Activated B cell treated with CpG ODN at 0.5 μM for 24 hours (primary cell): ENCODE measurements at regions not wholly inside any gene's neighbourhood (a gene's known extent, or its start where the extent isn't known, plus 50 kb on each side); places are given as distances from the start of the nearest gene placed in this dataset.

Experiments used
- ATAC-seq: fragments of 200-7000 bp; cut with Tn5 transposase; one replicate; pipeline ENCODE4 v1.10.0; 2021; ENCODE audit warnings: low read depth, mild to moderate bottlenecking, moderate library complexity
- CTCF ChIA-PET: fragments of 350-600 bp; sonication (Branson Sonifier 250); formaldehyde crosslinking; loops from one replicate; lab custom pipeline; 2021; ENCODE audit warnings: antibody characterized with exemption; lab: Charles Lee
- POLR2A ChIA-PET: fragments of 350-600 bp; sonication (Branson Sonifier 250); formaldehyde crosslinking; loops from one replicate; lab custom pipeline; 2021; ENCODE audit warnings: antibody characterized with exemption; lab: Charles Lee
- DNase-seq: peaks from one replicate; pipeline ENCODE4 v3.0.0; 2022
- H3K27ac Mint-ChIP-seq: one replicate; pipeline ENCODE4 v1.8.0; 2020; ENCODE audit warnings: mixed read lengths
- H3K27me3 Mint-ChIP-seq: one replicate; pipeline ENCODE4 v1.8.0; 2021; ENCODE audit warnings: mixed read lengths
- H3K36me3 Mint-ChIP-seq: one replicate; pipeline ENCODE4 v1.8.0; 2021; ENCODE audit warnings: low read depth, mixed read lengths
- H3K4me1 Mint-ChIP-seq: one replicate; pipeline ENCODE4 v1.8.0; 2021; ENCODE audit warnings: mixed read lengths
- H3K4me3 Mint-ChIP-seq: one replicate; pipeline ENCODE4 v1.8.0; 2020; ENCODE audit warnings: mild to moderate bottlenecking, mixed read lengths
- H3K9me3 Mint-ChIP-seq: one replicate; pipeline ENCODE4 v1.8.0; 2020; ENCODE audit warnings: mixed read lengths
- intact Hi-C: fragments of 100-400 bp; cut with micrococcal nuclease; formaldehyde crosslinking; loops from one replicate; pipeline ENCODE4 v1.15.1; 2024
- TF ChIP-seq, protein P1 (sequence below): fragments of 200-600 bp; IDR thresholded peaks from one replicate; pipeline ENCODE4 v1.8.0; 2022; ENCODE audit warnings: antibody characterized with exemption, mild to moderate bottlenecking

DNA sequence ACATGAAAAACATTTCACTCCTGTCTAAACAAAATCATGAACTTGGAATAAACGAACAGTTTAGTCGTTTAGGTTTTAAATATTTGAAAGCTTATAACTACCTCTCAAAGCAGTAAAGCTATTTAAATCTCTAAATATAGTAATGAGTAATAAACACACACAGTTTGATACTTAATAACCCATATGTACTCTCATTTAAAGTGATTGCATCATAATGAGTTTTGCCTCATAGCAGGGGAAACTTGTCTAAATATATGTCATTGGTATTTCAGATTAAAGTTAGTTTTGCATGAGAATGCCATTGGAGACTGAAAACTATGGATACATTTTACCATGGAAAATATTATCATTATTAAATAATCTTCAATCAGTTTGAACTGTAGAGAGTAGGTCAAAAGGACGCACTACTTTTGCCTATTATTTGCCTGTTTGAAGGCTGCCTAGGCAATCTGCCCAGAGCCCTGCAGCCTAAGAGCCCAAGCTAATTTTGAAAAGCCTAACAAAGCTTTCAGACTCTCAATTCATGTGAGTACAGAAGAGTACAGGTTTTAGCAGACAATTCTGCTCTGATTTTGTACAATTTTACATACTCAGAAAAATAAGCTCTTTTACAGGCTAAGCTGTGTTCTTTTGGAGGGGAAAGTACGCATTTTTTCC lies 632.8 kb downstream of the HACE1 start:
- no peaks in the 10 kb centered on the region for H3K4me1 Mint-ChIP-seq
- POLR2A ChIA-PET, result no interaction called here
- no peaks in the 10 kb centered on the region for H3K36me3 Mint-ChIP-seq
- ATAC-seq (no peak), DNase-seq (no peak)
- H3K9me3 Mint-ChIP-seq, result no peaks in the 10 kb centered on the region
- no peaks in the 10 kb centered on the region for H3K27me3 Mint-ChIP-seq
- CTCF ChIA-PET, result no interaction called here
- no peak overlapping the region for H3K27ac Mint-ChIP-seq
- TF ChIP-seq, protein P1, sequence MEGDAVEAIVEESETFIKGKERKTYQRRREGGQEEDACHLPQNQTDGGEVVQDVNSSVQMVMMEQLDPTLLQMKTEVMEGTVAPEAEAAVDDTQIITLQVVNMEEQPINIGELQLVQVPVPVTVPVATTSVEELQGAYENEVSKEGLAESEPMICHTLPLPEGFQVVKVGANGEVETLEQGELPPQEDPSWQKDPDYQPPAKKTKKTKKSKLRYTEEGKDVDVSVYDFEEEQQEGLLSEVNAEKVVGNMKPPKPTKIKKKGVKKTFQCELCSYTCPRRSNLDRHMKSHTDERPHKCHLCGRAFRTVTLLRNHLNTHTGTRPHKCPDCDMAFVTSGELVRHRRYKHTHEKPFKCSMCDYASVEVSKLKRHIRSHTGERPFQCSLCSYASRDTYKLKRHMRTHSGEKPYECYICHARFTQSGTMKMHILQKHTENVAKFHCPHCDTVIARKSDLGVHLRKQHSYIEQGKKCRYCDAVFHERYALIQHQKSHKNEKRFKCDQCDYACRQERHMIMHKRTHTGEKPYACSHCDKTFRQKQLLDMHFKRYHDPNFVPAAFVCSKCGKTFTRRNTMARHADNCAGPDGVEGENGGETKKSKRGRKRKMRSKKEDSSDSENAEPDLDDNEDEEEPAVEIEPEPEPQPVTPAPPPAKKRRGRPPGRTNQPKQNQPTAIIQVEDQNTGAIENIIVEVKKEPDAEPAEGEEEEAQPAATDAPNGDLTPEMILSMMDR, result no peak
- no peak overlapping the region for H3K4me3 Mint-ChIP-seq
- intact Hi-C loops, result no loop called here

DNA sequence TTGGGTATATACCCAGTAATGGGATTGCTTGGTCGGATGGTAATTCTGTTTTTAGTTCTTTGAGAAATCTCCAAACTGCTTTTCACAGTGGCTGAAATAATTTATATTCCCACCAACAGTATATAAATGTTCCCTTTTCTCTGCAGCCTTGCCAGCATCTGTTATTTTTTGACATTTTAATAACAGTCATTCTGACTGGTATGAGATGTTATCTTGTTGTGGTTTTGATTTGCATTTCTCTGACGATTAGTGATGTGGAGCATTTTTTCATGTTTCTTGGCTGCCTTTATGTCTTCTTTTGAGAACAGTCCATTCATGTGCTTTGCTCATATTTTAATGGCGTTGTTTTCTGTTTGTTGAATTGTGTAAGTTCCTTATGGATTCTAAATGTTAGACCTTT lies 641.6 kb downstream of the HACE1 start:
- no peak overlapping the region for H3K27ac Mint-ChIP-seq
- H3K27me3 Mint-ChIP-seq, result no peaks in the 10 kb centered on the region
- no peak for DNase-seq
- H3K36me3 Mint-ChIP-seq, result no peaks in the 10 kb centered on the region
- TF ChIP-seq, protein P1, result no peak
- H3K4me1 Mint-ChIP-seq, result no peaks in the 10 kb centered on the region
- intact Hi-C loops, result no loop called here
- POLR2A ChIA-PET, result no interaction called here
- H3K4me3 Mint-ChIP-seq, result no peak overlapping the region
- ATAC-seq, result no peak
- H3K9me3 Mint-ChIP-seq, result no peaks in the 10 kb centered on the region
- CTCF ChIA-PET, result no interaction called here

DNA sequence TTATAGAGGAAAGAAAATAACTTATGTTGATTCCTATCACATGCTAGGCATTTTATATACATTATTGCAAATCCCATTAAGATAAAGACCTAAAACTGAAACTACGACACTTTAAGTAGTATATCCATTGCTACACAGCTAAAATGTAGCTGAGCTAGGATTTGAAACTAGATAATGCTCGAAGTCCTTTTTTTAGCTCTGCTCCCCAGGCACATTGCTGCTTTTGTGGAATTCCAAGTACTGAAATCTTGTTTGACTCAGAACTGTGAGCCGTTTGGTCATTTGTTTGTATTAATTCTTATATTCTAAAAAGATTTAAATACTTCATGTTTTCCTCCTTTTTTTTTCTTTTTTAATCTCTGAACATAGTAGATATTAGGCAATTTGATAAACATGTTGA lies 644.8 kb downstream of the HACE1 start:
- no peak for ATAC-seq
- no peak overlapping the region for H3K4me3 Mint-ChIP-seq
- DNase-seq, result no peak
- H3K4me1 Mint-ChIP-seq, result no peaks in the 10 kb centered on the region
- H3K36me3 Mint-ChIP-seq, result no peaks in the 10 kb centered on the region
- H3K27me3 Mint-ChIP-seq, result no peaks in the 10 kb centered on the region
- intact Hi-C loops, result no loop called here
- TF ChIP-seq, protein P1, result no peak
- no peak overlapping the region for H3K27ac Mint-ChIP-seq
- peaks cover 3% of the 10 kb centered on the region for H3K9me3 Mint-ChIP-seq
- POLR2A ChIA-PET, result no interaction called here
- CTCF ChIA-PET, result no interaction called here

DNA sequence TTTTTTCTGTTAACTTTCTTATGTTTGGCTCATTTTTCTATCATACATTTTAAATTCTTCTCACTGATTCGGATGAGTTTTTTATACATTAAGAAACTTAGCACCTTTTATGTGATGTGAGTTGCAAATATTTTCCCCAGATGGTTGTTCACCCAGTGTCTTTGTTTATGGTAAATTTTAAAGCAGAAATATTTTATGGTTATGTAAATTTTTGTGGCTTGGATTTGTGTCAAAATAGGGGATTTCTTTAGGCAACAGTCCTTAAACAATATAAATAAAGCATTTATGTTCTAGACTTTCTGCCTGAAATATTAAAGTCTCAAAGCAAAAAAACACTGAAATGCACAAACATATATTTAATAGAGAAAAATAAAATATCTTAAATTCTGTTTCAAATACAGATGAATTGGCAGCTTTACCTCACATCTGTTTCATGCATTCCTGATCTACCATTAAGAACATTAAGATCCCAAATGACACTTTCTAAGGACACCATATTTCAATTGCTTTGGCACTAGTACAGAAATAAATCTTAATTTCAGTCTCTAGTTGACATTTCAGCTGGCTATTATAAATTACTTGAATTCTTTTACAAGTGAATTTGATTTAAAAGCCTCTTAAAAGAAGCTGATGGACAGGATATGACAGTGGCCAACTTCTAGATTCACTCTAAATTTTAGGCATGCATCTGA lies 646.6 kb downstream of the HACE1 start:
- Mint-ChIP-seq H3K27ac (no peak overlapping the region), H3K27me3 (no peaks in the 10 kb centered on the region), H3K36me3 (no peaks in the 10 kb centered on the region), H3K4me3 (no peak overlapping the region), H3K4me1 (no peaks in the 10 kb centered on the region), H3K9me3 (peaks cover 3% of the 10 kb centered on the region)
- ATAC-seq (no peak), DNase-seq (no peak)
- CTCF ChIA-PET, result no interaction called here
- TF ChIP-seq, protein P1, result no peak
- POLR2A ChIA-PET, result no interaction called here
- intact Hi-C loops, result no loop called here

DNA sequence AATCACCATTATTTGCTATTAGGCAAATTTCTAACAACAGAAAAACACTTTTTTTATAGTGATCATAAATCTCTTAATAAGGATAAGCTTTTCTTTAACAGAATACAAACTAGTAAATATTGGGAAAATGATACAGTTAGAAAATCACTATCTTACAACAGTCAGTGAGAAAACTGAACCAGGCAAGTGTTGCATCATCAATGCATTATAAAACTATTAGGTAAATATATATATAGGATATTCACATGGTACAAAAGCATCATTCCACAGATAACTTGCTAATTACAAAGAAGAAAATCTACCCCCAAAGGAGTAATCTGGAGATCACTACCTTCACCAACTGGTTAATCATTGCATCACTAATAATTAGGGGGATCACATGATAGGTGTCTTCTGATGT lies 652.1 kb downstream of the HACE1 start:
- TF ChIP-seq, protein P1, result no peak
- DNase-seq (no peak), ATAC-seq (no peak)
- no peaks in the 10 kb centered on the region for H3K36me3 Mint-ChIP-seq
- peaks cover 6% of the 10 kb centered on the region for H3K9me3 Mint-ChIP-seq
- no peaks in the 10 kb centered on the region for H3K4me1 Mint-ChIP-seq
- no peaks in the 10 kb centered on the region for H3K27me3 Mint-ChIP-seq
- intact Hi-C loops, result no loop called here
- CTCF ChIA-PET, result no interaction called here
- POLR2A ChIA-PET, result no interaction called here
- H3K4me3 Mint-ChIP-seq, result no peak overlapping the region
- no peak overlapping the region for H3K27ac Mint-ChIP-seq
